ENCODE measurements at regions not wholly inside any gene's neighbourhood (a gene's known extent, or its start where the extent isn't known, plus 50 kb on each side); places are given as distances from the start of the nearest gene placed in this dataset.

- no CpG with 5 or more reads among the region's 5 CpGs for WGBS, 2 donors (ENCODE audit: extremely low coverage in 2 of 2, insufficient read length in 2 of 2, insufficient replicate concordance in 1 of 2)
- H3K9me3 ChIP-seq (replicated peaks in 1 of 2; ENCODE audit: control insufficient read depth in 2 of 2, insufficient read depth in 1 of 2, low read depth in 1 of 2, low read length in 2 of 2): peaks cover 0 to 1% of the 10 kb centered on the region in 2 donors
- H3K4me2 ChIP-seq (ENCODE audit: insufficient read depth, low read length, poor library complexity, severe bottlenecking): no peak overlapping the region
- H3K9ac ChIP-seq (ENCODE audit: low read depth, low read length, poor library complexity): no peak overlapping the region
- H3K4ac ChIP-seq (ENCODE audit: low read length): no peak overlapping the region
- no peak overlapping the region for H2BK120ac ChIP-seq (ENCODE audit: low read depth, low read length)
- H2BK15ac ChIP-seq (ENCODE audit: low read length): no peak overlapping the region
- H3K36me3 ChIP-seq (replicated peaks in 1 of 2; ENCODE audit: control insufficient read depth in 2 of 2, insufficient read depth in 2 of 2, low read length in 2 of 2): no peaks in the 10 kb centered on the region
- no peak overlapping the region for H2AFZ ChIP-seq (ENCODE audit: low read length)
- H4K8ac ChIP-seq (ENCODE audit: low read depth, low read length): no peak overlapping the region
- peaks cover 5 to 6% of the 10 kb centered on the region in 2 donors for H3K4me1 ChIP-seq (ENCODE audit: control insufficient read depth in 2 of 2, insufficient read depth in 1 of 2, low read depth in 1 of 2, low read length in 2 of 2)
- no peak overlapping the region for H3K4me3 ChIP-seq (ENCODE audit: low read length in 2 of 2)
- no peak overlapping the region for H3K14ac ChIP-seq (ENCODE audit: low read length)
- H3K27me3 ChIP-seq (ENCODE audit: control insufficient read depth in 3 of 3, insufficient read depth in 3 of 3, low read depth in 1 of 3, low read length in 3 of 3): no peaks in the 10 kb centered on the region
- H3K23ac ChIP-seq (ENCODE audit: low read depth, low read length, poor library complexity): no peak overlapping the region
- H4K91ac ChIP-seq (ENCODE audit: low read depth, low read length, poor library complexity): no peak overlapping the region
- H3K18ac ChIP-seq (ENCODE audit: low read length): no peak overlapping the region
- no peak overlapping the region for H2BK5ac ChIP-seq (ENCODE audit: low read length)
- H3K79me1 ChIP-seq (ENCODE audit: low read depth, low read length): no peaks in the 10 kb centered on the region
- DNase-seq (ENCODE audit: low spot score): no peak
- H2AK5ac ChIP-seq (ENCODE audit: low read depth, low read length): no peak overlapping the region
- H3K27ac ChIP-seq (replicated peaks; ENCODE audit: low read length): no peak overlapping the region
- no peak overlapping the region for H2BK12ac ChIP-seq (ENCODE audit: low read length)
These were observed 135.2 kb upstream of the SALL1 start for GRCh38 chr16:51286272-51286671.

GRCh38 chr16:51276336-51276735, 125.3 kb upstream of the SALL1 start:
- Histone ChIP-seq H3K27ac (replicated peaks; ENCODE audit: low read length) (no peak overlapping the region), H2BK5ac (ENCODE audit: low read length) (no peak overlapping the region), H2BK15ac (ENCODE audit: low read length) (no peak overlapping the region), H3K4me3 (ENCODE audit: low read length in 2 of 2) (no peak overlapping the region), H3K4me1 (ENCODE audit: control insufficient read depth in 2 of 2, insufficient read depth in 1 of 2, low read depth in 1 of 2, low read length in 2 of 2) (peaks cover 0 to under 1% of the 10 kb centered on the region in 2 donors), H2AK5ac (ENCODE audit: low read depth, low read length) (no peak overlapping the region), H2BK12ac (ENCODE audit: low read length) (no peak overlapping the region), H3K9me3 (replicated peaks in 1 of 2; ENCODE audit: control insufficient read depth in 2 of 2, insufficient read depth in 1 of 2, low read depth in 1 of 2, low read length in 2 of 2) (no peaks in the 10 kb centered on the region), H3K23ac (ENCODE audit: low read depth, low read length, poor library complexity) (no peak overlapping the region), H3K9ac (ENCODE audit: low read depth, low read length, poor library complexity) (no peak overlapping the region), H3K27me3 (ENCODE audit: control insufficient read depth in 3 of 3, insufficient read depth in 3 of 3, low read depth in 1 of 3, low read length in 3 of 3) (peaks cover 0 to 3% (median 0%) of the 10 kb centered on the region in 3 experiments), H3K18ac (ENCODE audit: low read length) (no peak overlapping the region), H2AFZ (ENCODE audit: low read length) (no peak overlapping the region), H4K91ac (ENCODE audit: low read depth, low read length, poor library complexity) (no peak overlapping the region), H2BK120ac (ENCODE audit: low read depth, low read length) (no peak overlapping the region), H4K8ac (ENCODE audit: low read depth, low read length) (no peak overlapping the region), H3K36me3 (replicated peaks in 1 of 2; ENCODE audit: control insufficient read depth in 2 of 2, insufficient read depth in 2 of 2, low read length in 2 of 2) (no peaks in the 10 kb centered on the region), H3K14ac (ENCODE audit: low read length) (no peak overlapping the region), H3K79me1 (ENCODE audit: low read depth, low read length) (no peaks in the 10 kb centered on the region), H3K4ac (ENCODE audit: low read length) (no peak overlapping the region), H3K4me2 (ENCODE audit: insufficient read depth, low read length, poor library complexity, severe bottlenecking) (no peak overlapping the region)
- no CpG with 5 or more reads among the region's 1 CpG for WGBS, 2 donors (ENCODE audit: extremely low coverage in 2 of 2, insufficient read length in 2 of 2, insufficient replicate concordance in 1 of 2)
- DNase-seq (ENCODE audit: low spot score): no peak

GRCh38 chr16:51272420-51272819, 121.3 kb upstream of the SALL1 start:
- Histone ChIP-seq H3K9ac (ENCODE audit: low read depth, low read length, poor library complexity) (no peak overlapping the region), H3K27me3 (ENCODE audit: control insufficient read depth in 3 of 3, insufficient read depth in 3 of 3, low read depth in 1 of 3, low read length in 3 of 3) (no peaks in the 10 kb centered on the region), H3K23ac (ENCODE audit: low read depth, low read length, poor library complexity) (no peak overlapping the region), H3K27ac (replicated peaks; ENCODE audit: low read length) (no peak overlapping the region), H2AK5ac (ENCODE audit: low read depth, low read length) (no peak overlapping the region), H4K91ac (ENCODE audit: low read depth, low read length, poor library complexity) (no peak overlapping the region), H3K4me2 (ENCODE audit: insufficient read depth, low read length, poor library complexity, severe bottlenecking) (no peak overlapping the region), H3K9me3 (replicated peaks in 1 of 2; ENCODE audit: control insufficient read depth in 2 of 2, insufficient read depth in 1 of 2, low read depth in 1 of 2, low read length in 2 of 2) (peaks cover 3 to 10% of the 10 kb centered on the region in 2 donors), H3K36me3 (replicated peaks in 1 of 2; ENCODE audit: control insufficient read depth in 2 of 2, insufficient read depth in 2 of 2, low read length in 2 of 2) (no peaks in the 10 kb centered on the region), H3K4me1 (ENCODE audit: control insufficient read depth in 2 of 2, insufficient read depth in 1 of 2, low read depth in 1 of 2, low read length in 2 of 2) (peaks cover 0 to 10% of the 10 kb centered on the region in 2 donors), H4K8ac (ENCODE audit: low read depth, low read length) (no peak overlapping the region), H3K14ac (ENCODE audit: low read length) (no peak overlapping the region), H3K18ac (ENCODE audit: low read length) (no peak overlapping the region), H3K4me3 (ENCODE audit: low read length in 2 of 2) (no peak overlapping the region), H2BK15ac (ENCODE audit: low read length) (no peak overlapping the region), H3K79me1 (ENCODE audit: low read depth, low read length) (no peaks in the 10 kb centered on the region), H2AFZ (ENCODE audit: low read length) (no peak overlapping the region), H2BK120ac (ENCODE audit: low read depth, low read length) (no peak overlapping the region), H2BK5ac (ENCODE audit: low read length) (no peak overlapping the region), H3K4ac (ENCODE audit: low read length) (no peak overlapping the region), H2BK12ac (ENCODE audit: low read length) (no peak overlapping the region)
- no peak for DNase-seq (ENCODE audit: low spot score)
- WGBS, 2 donors (ENCODE audit: extremely low coverage in 2 of 2, insufficient read length in 2 of 2, insufficient replicate concordance in 1 of 2): no CpG with 5 or more reads among the region's 4 CpGs

- Histone ChIP-seq H3K79me1 (ENCODE audit: low read depth, low read length) (no peaks in the 10 kb centered on the region), H3K9me3 (replicated peaks in 1 of 2; ENCODE audit: control insufficient read depth in 2 of 2, insufficient read depth in 1 of 2, low read depth in 1 of 2, low read length in 2 of 2) (peaks cover 3 to 12% of the 10 kb centered on the region in 2 donors), H2BK12ac (ENCODE audit: low read length) (no peak overlapping the region), H3K27ac (replicated peaks; ENCODE audit: low read length) (no peak overlapping the region), H3K4me2 (ENCODE audit: insufficient read depth, low read length, poor library complexity, severe bottlenecking) (no peak overlapping the region), H3K14ac (ENCODE audit: low read length) (no peak overlapping the region), H3K4me1 (ENCODE audit: control insufficient read depth in 2 of 2, insufficient read depth in 1 of 2, low read depth in 1 of 2, low read length in 2 of 2) (peaks cover 0 to 10% of the 10 kb centered on the region in 2 donors), H2BK120ac (ENCODE audit: low read depth, low read length) (no peak overlapping the region), H4K8ac (ENCODE audit: low read depth, low read length) (no peak overlapping the region), H4K91ac (ENCODE audit: low read depth, low read length, poor library complexity) (no peak overlapping the region), H3K27me3 (ENCODE audit: control insufficient read depth in 3 of 3, insufficient read depth in 3 of 3, low read depth in 1 of 3, low read length in 3 of 3) (no peaks in the 10 kb centered on the region), H2BK5ac (ENCODE audit: low read length) (no peak overlapping the region), H3K9ac (ENCODE audit: low read depth, low read length, poor library complexity) (no peak overlapping the region), H3K4ac (ENCODE audit: low read length) (no peak overlapping the region), H3K36me3 (replicated peaks in 1 of 2; ENCODE audit: control insufficient read depth in 2 of 2, insufficient read depth in 2 of 2, low read length in 2 of 2) (no peaks in the 10 kb centered on the region), H2BK15ac (ENCODE audit: low read length) (no peak overlapping the region), H2AFZ (ENCODE audit: low read length) (no peak overlapping the region), H3K18ac (ENCODE audit: low read length) (peak overlapping the region; percentile 16), H2AK5ac (ENCODE audit: low read depth, low read length) (no peak overlapping the region), H3K4me3 (ENCODE audit: low read length in 2 of 2) (no peak overlapping the region), H3K23ac (ENCODE audit: low read depth, low read length, poor library complexity) (no peak overlapping the region)
- WGBS, 2 donors (ENCODE audit: extremely low coverage in 2 of 2, insufficient read length in 2 of 2, insufficient replicate concordance in 1 of 2): no CpG with 5 or more reads among the region's 5 CpGs
- DNase-seq (ENCODE audit: low spot score): no peak
These were observed 120.2 kb upstream of the SALL1 start for GRCh38 chr16:51271156-51271701.

Data from neuronal stem cell (in vitro differentiated cells).